Mesendoderm (in vitro differentiated cells): ENCODE measurements at regions not wholly inside any gene's neighbourhood (a gene's known extent, or its start where the extent isn't known, plus 50 kb on each side); places are given as distances from the start of the nearest gene placed in this dataset.

Experiments
- DNase-seq: peaks from one replicate; pipeline ENCODE4 v3.0.0; 2013
- H2AK5ac ChIP-seq: 2 replicates; pipeline ENCODE4 v1.6.1; 2013; ENCODE audit warnings: low read length, inconsistent platforms
- H2BK120ac ChIP-seq: 2 replicates; pipeline ENCODE4 v1.6.1; 2013; ENCODE audit warnings: low read depth, mild to moderate bottlenecking, low read length, moderate library complexity, mixed read lengths
- H2BK15ac ChIP-seq: replicated peaks from 2 replicates; pipeline ENCODE4 v1.6.1; 2013; ENCODE audit warnings: low read depth, mild to moderate bottlenecking, moderate library complexity
- H2BK5ac ChIP-seq: 2 replicates; pipeline ENCODE4 v1.6.1; 2013; ENCODE audit warnings: low read length, inconsistent platforms
- H3K18ac ChIP-seq: 2 replicates; pipeline ENCODE4 v1.6.1; 2013; ENCODE audit warnings: mild to moderate bottlenecking, low read length, mixed read lengths
- H3K23ac ChIP-seq: one replicate; pipeline ENCODE4 v1.6.1; 2013; ENCODE audit warnings: low read length
- H3K27ac ChIP-seq: 2 replicates; pipeline ENCODE4 v1.5.1; 2013; ENCODE audit warnings: low read depth, mild to moderate bottlenecking, inconsistent platforms, low read length, moderate library complexity
- H3K27me3 ChIP-seq: 2 replicates; pipeline ENCODE4 v1.6.1; 2013; ENCODE audit warnings: low read length, control low read depth, mild to moderate bottlenecking, inconsistent platforms; ENCODE audit not compliant: insufficient read depth, poor library complexity
- H3K36me3 ChIP-seq: 2 replicates; pipeline ENCODE4 v1.6.1; 2013; ENCODE audit warnings: low read length, inconsistent platforms; ENCODE audit not compliant: control insufficient read depth, insufficient read depth
- H3K4ac ChIP-seq: one replicate; pipeline ENCODE4 v1.6.1; 2013; ENCODE audit warnings: low read depth, mild to moderate bottlenecking, low read length, moderate library complexity
- H3K4me1 ChIP-seq: 2 replicates; pipeline ENCODE4 v1.6.1; 2013; ENCODE audit warnings: low read depth, low read length, inconsistent platforms; ENCODE audit not compliant: control insufficient read depth
- H3K4me2 ChIP-seq: 2 replicates; pipeline ENCODE4 v1.6.1; 2013; ENCODE audit warnings: low read length
- H3K4me3 ChIP-seq: 2 replicates; pipeline ENCODE4 v1.5.1; 2013; ENCODE audit warnings: mild to moderate bottlenecking, low read length
- H3K56ac ChIP-seq: one replicate; pipeline ENCODE4 v1.6.1; 2013; ENCODE audit warnings: low read length
- H3K79me1 ChIP-seq: 2 replicates; pipeline ENCODE4 v1.6.1; 2013; ENCODE audit warnings: low read length, inconsistent platforms
- H3K79me2 ChIP-seq: 2 replicates; pipeline ENCODE4 v1.6.1; 2013; ENCODE audit warnings: mild to moderate bottlenecking, low read length; ENCODE audit not compliant: control insufficient read depth, insufficient read depth
- H3K9ac ChIP-seq: 2 replicates; pipeline ENCODE4 v1.6.1; 2013; ENCODE audit warnings: low read length, inconsistent platforms
- H4K5ac ChIP-seq: one replicate; pipeline ENCODE4 v1.6.1; 2013; ENCODE audit warnings: low read length
- H4K8ac ChIP-seq: one replicate; pipeline ENCODE4 v1.6.1; 2013; ENCODE audit warnings: low read depth, mild to moderate bottlenecking, control low read depth, low read length, moderate library complexity
- WGBS: extraction: QIAGEN DNeasy Blood & Tissue Kit; methylation state at CpG from one replicate; pipeline ENCODE4 v1.1.7; 2013; ENCODE audit warnings: low lambda C conversion rate, missing lambda C conversion rate; ENCODE audit not compliant: insufficient coverage; ENCODE audit errors: extremely low coverage; 5-methylcytosine and 5-hydroxymethylcytosine counted together

GRCh38 chr15:98524838-98525660 is 123.3 kb upstream of the IGF1R start:
- H4K8ac ChIP-seq: no peak overlapping the region
- no peak overlapping the region for H3K4ac ChIP-seq
- no peak overlapping the region for H2BK5ac ChIP-seq
- no peak overlapping the region for H2BK15ac ChIP-seq
- no CpG with 5 or more reads among the region's 10 CpGs for WGBS
- H4K5ac ChIP-seq: no peak overlapping the region
- no peak overlapping the region for H3K18ac ChIP-seq
- H3K9ac ChIP-seq: no peak overlapping the region
- peak overlapping the region; percentile 10 for H3K56ac ChIP-seq
- no peaks in the 10 kb centered on the region for H3K4me1 ChIP-seq
- no peak overlapping the region for H3K4me2 ChIP-seq
- no peak overlapping the region for H3K27ac ChIP-seq
- no peak overlapping the region for H3K4me3 ChIP-seq
- DNase-seq: no peak
- no peak overlapping the region for H2AK5ac ChIP-seq
- no peaks in the 10 kb centered on the region for H3K36me3 ChIP-seq
- no peaks in the 10 kb centered on the region for H3K79me1 ChIP-seq
- no peaks in the 10 kb centered on the region for H3K27me3 ChIP-seq
- H2BK120ac ChIP-seq: no peak overlapping the region
- H3K23ac ChIP-seq: no peak overlapping the region
- H3K79me2 ChIP-seq: no peaks in the 10 kb centered on the region

GRCh38 chr15:98525661-98526001 is 122.7 kb upstream of the IGF1R start:
- Histone ChIP-seq H3K23ac (no peak overlapping the region), H4K8ac (no peak overlapping the region), H3K36me3 (no peaks in the 10 kb centered on the region), H2BK5ac (no peak overlapping the region), H3K4me3 (no peak overlapping the region), H3K4ac (no peak overlapping the region), H3K56ac (peak overlapping the region; percentile 10), H2BK120ac (no peak overlapping the region), H3K18ac (no peak overlapping the region), H3K4me1 (no peaks in the 10 kb centered on the region), H4K5ac (no peak overlapping the region), H2AK5ac (no peak overlapping the region), H3K79me1 (no peaks in the 10 kb centered on the region), H3K27ac (no peak overlapping the region), H3K9ac (no peak overlapping the region), H3K79me2 (no peaks in the 10 kb centered on the region), H2BK15ac (no peak overlapping the region), H3K4me2 (no peak overlapping the region), H3K27me3 (no peaks in the 10 kb centered on the region)
- DNase-seq: no peak
- no CpG with 5 or more reads among the region's 13 CpGs for WGBS

- Histone ChIP-seq H3K9ac (no peak overlapping the region), H2AK5ac (no peak overlapping the region), H3K4me1 (no peaks in the 10 kb centered on the region), H4K8ac (no peak overlapping the region), H2BK5ac (no peak overlapping the region), H3K56ac (no peak overlapping the region), H3K27me3 (no peaks in the 10 kb centered on the region), H3K79me2 (no peaks in the 10 kb centered on the region), H3K18ac (no peak overlapping the region), H3K27ac (no peak overlapping the region), H2BK120ac (no peak overlapping the region), H3K4me3 (no peak overlapping the region), H3K4ac (no peak overlapping the region), H3K23ac (no peak overlapping the region), H3K79me1 (no peaks in the 10 kb centered on the region), H3K36me3 (no peaks in the 10 kb centered on the region), H3K4me2 (no peak overlapping the region), H4K5ac (no peak overlapping the region), H2BK15ac (no peak overlapping the region)
- DNase-seq: no peak
- WGBS: no CpG with 5 or more reads among the region's 8 CpGs
Observed at GRCh38 chr15:98526094-98526493, 122.2 kb upstream of the IGF1R start.

- no peaks in the 10 kb centered on the region for H3K79me2 ChIP-seq
- H3K9ac ChIP-seq: no peak overlapping the region
- no peaks in the 10 kb centered on the region for H3K79me1 ChIP-seq
- H2BK120ac ChIP-seq: no peak overlapping the region
- no peak overlapping the region for H3K4ac ChIP-seq
- no peaks in the 10 kb centered on the region for H3K27me3 ChIP-seq
- no peak overlapping the region for H3K23ac ChIP-seq
- H3K4me3 ChIP-seq: no peak overlapping the region
- no peak overlapping the region for H2AK5ac ChIP-seq
- H4K5ac ChIP-seq: no peak overlapping the region
- H3K18ac ChIP-seq: no peak overlapping the region
- WGBS: no CpG with 5 or more reads among the region's 8 CpGs
- DNase-seq: no peak
- H3K36me3 ChIP-seq: no peaks in the 10 kb centered on the region
- H3K4me2 ChIP-seq: no peak overlapping the region
- no peaks in the 10 kb centered on the region for H3K4me1 ChIP-seq
- H2BK5ac ChIP-seq: no peak overlapping the region
- no peak overlapping the region for H2BK15ac ChIP-seq
- H4K8ac ChIP-seq: no peak overlapping the region
- H3K27ac ChIP-seq: no peak overlapping the region
- H3K56ac ChIP-seq: no peak overlapping the region
Observed at GRCh38 chr15:98528046-98528725, 120.2 kb upstream of the IGF1R start.

- WGBS: no CpG with 5 or more reads among the region's 19 CpGs
- H3K27me3 ChIP-seq: no peaks in the 10 kb centered on the region
- no peak overlapping the region for H3K4me2 ChIP-seq
- H3K36me3 ChIP-seq: no peaks in the 10 kb centered on the region
- no peak overlapping the region for H3K4ac ChIP-seq
- H3K23ac ChIP-seq: no peak overlapping the region
- no peaks in the 10 kb centered on the region for H3K79me1 ChIP-seq
- no peak overlapping the region for H2BK120ac ChIP-seq
- no peak overlapping the region for H3K9ac ChIP-seq
- H3K79me2 ChIP-seq: no peaks in the 10 kb centered on the region
- H3K27ac ChIP-seq: no peak overlapping the region
- DNase-seq: no peak
- no peak overlapping the region for H4K5ac ChIP-seq
- H4K8ac ChIP-seq: no peak overlapping the region
- H3K56ac ChIP-seq: no peak overlapping the region
- no peak overlapping the region for H2BK5ac ChIP-seq
- no peak overlapping the region for H2AK5ac ChIP-seq
- H3K18ac ChIP-seq: no peak overlapping the region
- H3K4me1 ChIP-seq: no peaks in the 10 kb centered on the region
- no peak overlapping the region for H2BK15ac ChIP-seq
- H3K4me3 ChIP-seq: no peak overlapping the region
Observed at GRCh38 chr15:98529205-98530145, 118.9 kb upstream of the IGF1R start.
